DND-41 (cell line): ENCODE measurements at regions not wholly inside any gene's neighbourhood (a gene's known extent, or its start where the extent isn't known, plus 50 kb on each side); places are given as distances from the start of the nearest gene placed in this dataset.

Source experiments
- EZH2 ChIP-seq: IDR thresholded peaks from 3 replicates; pipeline ENCODE4 v1.6.1; 2012; ENCODE audit warnings: borderline replicate concordance, low read depth, mild to moderate bottlenecking, moderate library complexity, low read length, inconsistent platforms; ENCODE audit not compliant: severe bottlenecking
- TF ChIP-seq, protein P1 (sequence below): IDR thresholded peaks from 2 replicates; pipeline ENCODE4 v1.5.1; 2012; ENCODE audit warnings: borderline replicate concordance, low read length, moderate library complexity, mild to moderate bottlenecking; ENCODE audit not compliant: poor library complexity, severe bottlenecking; ENCODE audit errors: extremely low read depth

DNA sequence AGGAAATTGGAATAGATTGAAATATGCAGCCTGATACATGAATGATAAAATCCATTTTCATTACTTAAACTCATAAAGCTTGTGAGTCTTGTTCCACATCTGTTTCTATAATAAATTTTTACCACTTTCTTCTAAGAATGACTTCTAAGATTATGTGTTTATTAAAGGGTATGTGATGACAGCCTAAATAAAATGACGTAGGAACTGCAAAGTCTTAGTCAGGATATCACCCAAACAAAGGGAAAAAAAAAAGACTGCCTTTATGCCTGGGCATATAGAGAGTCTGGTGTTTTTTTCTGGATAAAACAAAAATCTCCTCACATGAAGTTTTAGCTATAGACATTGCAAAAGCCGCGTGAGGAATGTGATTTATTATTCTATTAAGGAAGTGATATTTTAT is 844.0 kb downstream of the DIPK2A start:
- TF ChIP-seq, protein P1, sequence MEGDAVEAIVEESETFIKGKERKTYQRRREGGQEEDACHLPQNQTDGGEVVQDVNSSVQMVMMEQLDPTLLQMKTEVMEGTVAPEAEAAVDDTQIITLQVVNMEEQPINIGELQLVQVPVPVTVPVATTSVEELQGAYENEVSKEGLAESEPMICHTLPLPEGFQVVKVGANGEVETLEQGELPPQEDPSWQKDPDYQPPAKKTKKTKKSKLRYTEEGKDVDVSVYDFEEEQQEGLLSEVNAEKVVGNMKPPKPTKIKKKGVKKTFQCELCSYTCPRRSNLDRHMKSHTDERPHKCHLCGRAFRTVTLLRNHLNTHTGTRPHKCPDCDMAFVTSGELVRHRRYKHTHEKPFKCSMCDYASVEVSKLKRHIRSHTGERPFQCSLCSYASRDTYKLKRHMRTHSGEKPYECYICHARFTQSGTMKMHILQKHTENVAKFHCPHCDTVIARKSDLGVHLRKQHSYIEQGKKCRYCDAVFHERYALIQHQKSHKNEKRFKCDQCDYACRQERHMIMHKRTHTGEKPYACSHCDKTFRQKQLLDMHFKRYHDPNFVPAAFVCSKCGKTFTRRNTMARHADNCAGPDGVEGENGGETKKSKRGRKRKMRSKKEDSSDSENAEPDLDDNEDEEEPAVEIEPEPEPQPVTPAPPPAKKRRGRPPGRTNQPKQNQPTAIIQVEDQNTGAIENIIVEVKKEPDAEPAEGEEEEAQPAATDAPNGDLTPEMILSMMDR: no peak
- TF ChIP-seq EZH2: no peak
